ENCODE measurements at regions not wholly inside any gene's neighbourhood (a gene's known extent, or its start where the extent isn't known, plus 50 kb on each side); places are given as distances from the start of the nearest gene placed in this dataset.

GRCh38 chr20:41696428-41696827, 78.3 kb upstream of the CHD6 start:
- intact Hi-C loops (cut with micrococcal nuclease; ENCODE audit: unreplicated experiment): no loop called here
- TF ChIP-seq EZH2 (IDR thresholded peaks at IDR 0.05; ENCODE audit: borderline replicate concordance, low read depth, low read length, poor library complexity, severe bottlenecking) (no peak), CTCF (conservative IDR thresholded peaks at IDR 0.05; ENCODE audit: low read depth, low read length) (no peak)
- CTCF ChIA-PET: no interaction called here
- POLR2A ChIA-PET (ENCODE audit: low non-redundant PET): interaction anchor here (0.8 kb wide), 1 partner anchor 1499 kb away, joined by 3 read pairs; no protein-coding TSS in a partner anchor
- no peak for DNase-seq (ENCODE audit: low spot score)
- Histone ChIP-seq H3K9me3 (ENCODE audit: low read depth, low read length, poor library complexity, severe bottlenecking) (no peaks in the 10 kb centered on the region), H3K27ac (ENCODE audit: low read depth, low read length, poor library complexity, severe bottlenecking) (no peak overlapping the region), H3K27me3 (replicated peaks; ENCODE audit: insufficient read depth, low read depth, low read length, poor library complexity) (no peaks in the 10 kb centered on the region), H3K4me3 (ENCODE audit: low read depth, low read length, poor library complexity, severe bottlenecking) (no peak overlapping the region), H3K36me3 (ENCODE audit: insufficient read depth, low read length, poor library complexity, severe bottlenecking) (no peaks in the 10 kb centered on the region), H3K4me1 (ENCODE audit: insufficient read depth, low read length, poor library complexity, severe bottlenecking) (peaks cover 6% of the 10 kb centered on the region)
- BruUV-seq (replicated peaks): no TSS peak

- POLR2A ChIA-PET (ENCODE audit: low non-redundant PET): no interaction called here
- H3K9me3 ChIP-seq (ENCODE audit: low read depth, low read length, poor library complexity, severe bottlenecking): no peaks in the 10 kb centered on the region
- no peak overlapping the region for H3K27ac ChIP-seq (ENCODE audit: low read depth, low read length, poor library complexity, severe bottlenecking)
- DNase-seq (ENCODE audit: low spot score): no peak
- TF ChIP-seq EZH2 (IDR thresholded peaks at IDR 0.05; ENCODE audit: borderline replicate concordance, low read depth, low read length, poor library complexity, severe bottlenecking) (no peak), CTCF (conservative IDR thresholded peaks at IDR 0.05; ENCODE audit: low read depth, low read length) (no peak)
- BruUV-seq (replicated peaks): no TSS peak
- peaks cover 5% of the 10 kb centered on the region for H3K4me1 ChIP-seq (ENCODE audit: insufficient read depth, low read length, poor library complexity, severe bottlenecking)
- H3K27me3 ChIP-seq (replicated peaks; ENCODE audit: insufficient read depth, low read depth, low read length, poor library complexity): no peaks in the 10 kb centered on the region
- intact Hi-C loops (cut with micrococcal nuclease; ENCODE audit: unreplicated experiment): no loop called here
- H3K36me3 ChIP-seq (ENCODE audit: insufficient read depth, low read length, poor library complexity, severe bottlenecking): no peaks in the 10 kb centered on the region
- no peak overlapping the region for H3K4me3 ChIP-seq (ENCODE audit: low read depth, low read length, poor library complexity, severe bottlenecking)
- CTCF ChIA-PET: no interaction called here
Measured at GRCh38 chr20:41694796-41695195, 76.6 kb upstream of the CHD6 start.

- no peaks in the 10 kb centered on the region for H3K36me3 ChIP-seq (ENCODE audit: insufficient read depth, low read length, poor library complexity, severe bottlenecking)
- DNase-seq (ENCODE audit: low spot score): peak; percentile 92
- H3K27me3 ChIP-seq (replicated peaks; ENCODE audit: insufficient read depth, low read depth, low read length, poor library complexity): no peaks in the 10 kb centered on the region
- peak overlapping the region; percentile 73 for H3K27ac ChIP-seq (ENCODE audit: low read depth, low read length, poor library complexity, severe bottlenecking)
- ChIA-PET POLR2A (ENCODE audit: low non-redundant PET) (interaction anchor here (0.6 kb wide), 1 partner anchor 22 kb away, joined by 4 read pairs; no protein-coding TSS in a partner anchor), CTCF (interaction anchor here (1.0 kb wide), 1 partner anchor 8 kb away, joined by 6 read pairs; no protein-coding TSS in a partner anchor)
- peak overlapping the region; percentile 59 for H3K4me3 ChIP-seq (ENCODE audit: low read depth, low read length, poor library complexity, severe bottlenecking)
- intact Hi-C loops (cut with micrococcal nuclease; ENCODE audit: unreplicated experiment): no loop called here
- BruUV-seq (replicated peaks): TSS peak; percentile 94
- no peaks in the 10 kb centered on the region for H3K9me3 ChIP-seq (ENCODE audit: low read depth, low read length, poor library complexity, severe bottlenecking)
- peak; percentile 71 for TF ChIP-seq CTCF (conservative IDR thresholded peaks at IDR 0.05; ENCODE audit: low read depth, low read length)
- TF ChIP-seq EZH2 (IDR thresholded peaks at IDR 0.05; ENCODE audit: borderline replicate concordance, low read depth, low read length, poor library complexity, severe bottlenecking): no peak
- peaks cover 5% of the 10 kb centered on the region for H3K4me1 ChIP-seq (ENCODE audit: insufficient read depth, low read length, poor library complexity, severe bottlenecking)
Measured at GRCh38 chr20:41693136-41693979, 75.2 kb upstream of the CHD6 start.
